GM23248 (cell line): ENCODE measurements at regions not wholly inside any gene's neighbourhood (a gene's known extent, or its start where the extent isn't known, plus 50 kb on each side); places are given as distances from the start of the nearest gene placed in this dataset.

Source experiments
- EZH2 ChIP-seq: fragments of 200-600 bp; sonication (generic); IDR thresholded peaks from 2 replicates; pipeline ENCODE4 v1.6.1; 2018; ENCODE audit warnings: antibody characterized with exemption, mild to moderate bottlenecking; ENCODE audit not compliant: insufficient read depth, poor library complexity, severe bottlenecking
- EZH2phosphoT487 ChIP-seq: fragments of 200-600 bp; sonication (generic); IDR thresholded peaks from 2 replicates; pipeline ENCODE4 v1.6.1; 2018; ENCODE audit warnings: antibody characterized with exemption, moderate library complexity, mild to moderate bottlenecking, low read depth; ENCODE audit not compliant: insufficient read depth

GRCh38 chr11:98398508-98398907, 622.2 kb upstream of the CNTN5 start:
- no peak for TF ChIP-seq EZH2
- TF ChIP-seq EZH2phosphoT487 = no peak
